AG04449 (cell line): ENCODE measurements at regions not wholly inside any gene's neighbourhood (a gene's known extent, or its start where the extent isn't known, plus 50 kb on each side); places are given as distances from the start of the nearest gene placed in this dataset.
"Not testable (repeated sequence)": the region's sequence is repeated elsewhere in the genome, so short reads cannot be mapped to it uniquely, and the experiment has no call there.

Experiments
- CTCF ChIA-PET: fragments of 350-600 bp; formaldehyde crosslinking; extraction: SDS; loops from one replicate; lab custom pipeline; 2021; ENCODE audit warnings: antibody characterized with exemption; lab: Yijun Ruan, JAX
- POLR2A ChIA-PET: fragments of 400-600, 350-600 bp; formaldehyde crosslinking; extraction: SDS; loops from one replicate; lab custom pipeline; 2020; ENCODE audit warnings: antibody characterized with exemption, inconsistent platforms; lab: Yijun Ruan, JAX
- DNase-seq: peaks from one replicate; pipeline ENCODE4 v3.0.0-alpha.2; 2010; ENCODE audit warnings: low read depth, low spot score
- H3K4me3 ChIP-seq: 2 replicates; pipeline ENCODE4 v1.5.1; 2011; ENCODE audit warnings: low read depth, mild to moderate bottlenecking, control low read depth, low read length
- TF ChIP-seq, protein P1 (sequence below): IDR thresholded peaks from one replicate; pipeline ENCODE4 v1.5.1; 2011; ENCODE audit warnings: mild to moderate bottlenecking, moderate library complexity, low read length, control low read depth, inconsistent platforms; ENCODE audit not compliant: insufficient read depth; ENCODE audit errors: missing control alignments

DNA sequence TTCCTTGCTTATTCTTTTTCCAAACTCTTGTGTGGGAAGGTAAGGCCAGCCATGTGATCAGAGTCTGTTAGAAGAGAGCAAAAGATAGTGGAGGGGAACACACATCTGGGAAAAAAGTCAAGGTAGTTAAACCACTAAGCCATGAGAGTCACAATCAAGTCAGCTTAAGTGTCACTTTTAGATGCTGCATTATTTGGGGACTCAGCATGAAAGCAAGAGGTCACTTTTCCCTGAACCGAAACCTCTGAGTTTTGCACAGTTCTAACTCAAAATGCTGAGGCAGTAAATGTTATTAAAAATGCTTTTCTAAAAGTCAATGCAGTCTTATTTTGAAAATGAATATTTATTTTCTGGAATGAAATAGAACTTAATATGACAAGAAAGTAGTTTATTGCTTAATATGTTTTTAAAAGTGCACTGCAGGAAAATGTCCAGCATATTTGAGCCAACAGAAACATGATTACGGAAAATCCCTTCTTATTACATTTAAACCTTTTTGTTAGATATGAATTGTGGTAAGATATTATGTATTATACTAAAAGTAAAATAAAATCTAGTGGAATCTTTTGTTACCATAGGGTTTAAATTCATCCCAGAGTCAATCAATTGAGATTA lies 69.3 kb downstream of the RBM11 start:
- ChIA-PET CTCF (no interaction called here), POLR2A (no interaction called here)
- no peak for DNase-seq
- TF ChIP-seq, protein P1, sequence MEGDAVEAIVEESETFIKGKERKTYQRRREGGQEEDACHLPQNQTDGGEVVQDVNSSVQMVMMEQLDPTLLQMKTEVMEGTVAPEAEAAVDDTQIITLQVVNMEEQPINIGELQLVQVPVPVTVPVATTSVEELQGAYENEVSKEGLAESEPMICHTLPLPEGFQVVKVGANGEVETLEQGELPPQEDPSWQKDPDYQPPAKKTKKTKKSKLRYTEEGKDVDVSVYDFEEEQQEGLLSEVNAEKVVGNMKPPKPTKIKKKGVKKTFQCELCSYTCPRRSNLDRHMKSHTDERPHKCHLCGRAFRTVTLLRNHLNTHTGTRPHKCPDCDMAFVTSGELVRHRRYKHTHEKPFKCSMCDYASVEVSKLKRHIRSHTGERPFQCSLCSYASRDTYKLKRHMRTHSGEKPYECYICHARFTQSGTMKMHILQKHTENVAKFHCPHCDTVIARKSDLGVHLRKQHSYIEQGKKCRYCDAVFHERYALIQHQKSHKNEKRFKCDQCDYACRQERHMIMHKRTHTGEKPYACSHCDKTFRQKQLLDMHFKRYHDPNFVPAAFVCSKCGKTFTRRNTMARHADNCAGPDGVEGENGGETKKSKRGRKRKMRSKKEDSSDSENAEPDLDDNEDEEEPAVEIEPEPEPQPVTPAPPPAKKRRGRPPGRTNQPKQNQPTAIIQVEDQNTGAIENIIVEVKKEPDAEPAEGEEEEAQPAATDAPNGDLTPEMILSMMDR = no peak
- H3K4me3 ChIP-seq = no peak overlapping the region

DNA sequence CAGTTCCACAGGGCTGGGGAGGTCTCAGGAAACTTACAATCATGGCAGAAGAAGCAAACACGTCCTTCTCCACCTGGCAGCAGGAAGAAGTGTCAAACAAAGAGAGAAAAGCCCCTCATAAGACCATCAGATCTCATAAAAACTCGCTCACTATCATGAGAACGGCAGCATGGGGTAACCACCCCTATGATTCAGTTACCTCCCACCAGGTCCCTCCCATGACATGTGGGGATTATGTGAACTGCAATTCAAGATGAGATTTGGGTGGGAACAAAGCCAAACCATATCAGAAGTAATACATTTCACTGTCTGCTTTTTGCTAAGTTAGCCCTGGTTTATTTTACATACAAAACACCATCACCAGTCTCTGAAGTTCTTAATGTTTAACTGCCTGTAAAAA lies 68.5 kb downstream of the RBM11 start:
- POLR2A ChIA-PET = no interaction called here
- CTCF ChIA-PET = no interaction called here
- no peak overlapping the region for H3K4me3 ChIP-seq
- DNase-seq = no peak
- TF ChIP-seq, protein P1 = no peak

DNA sequence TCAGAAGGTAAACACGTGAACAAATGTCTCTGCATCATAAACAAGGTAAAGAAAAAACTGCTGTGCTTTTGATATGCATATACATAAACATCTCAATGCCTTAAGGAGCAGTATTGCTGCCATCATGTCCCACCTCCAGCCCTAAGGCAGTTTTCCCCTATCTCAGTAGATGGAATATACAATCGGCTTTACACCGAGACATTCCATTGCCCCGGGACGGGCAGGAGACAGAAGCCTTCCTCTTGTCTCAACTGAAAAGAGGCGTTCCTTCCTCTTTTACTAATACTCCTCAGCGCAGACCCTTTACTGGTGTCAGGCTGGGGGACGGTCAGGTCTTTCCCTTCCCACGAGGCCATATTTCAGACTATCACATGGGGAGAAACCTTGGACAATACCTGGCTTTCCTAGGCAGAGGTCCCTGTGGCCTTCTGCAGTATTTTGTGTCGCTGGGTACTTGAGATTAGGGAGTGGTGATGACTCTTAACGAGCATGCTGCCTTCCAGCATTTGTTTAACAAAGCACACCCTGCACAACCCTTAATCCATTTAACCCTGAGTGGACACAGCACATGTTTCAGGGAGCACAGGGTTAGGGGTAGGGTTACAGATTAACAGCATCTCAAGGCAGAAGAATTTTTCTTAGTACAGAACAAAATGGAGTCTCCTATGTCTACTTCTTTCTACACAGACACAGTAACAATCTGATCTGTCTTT lies 65.4 kb downstream of the RBM11 start:
- CTCF ChIA-PET, DNase-seq, H3K4me3 ChIP-seq, POLR2A ChIA-PET: not testable (repeated sequence)
